Uterus (tissue), 3 donors: ENCODE measurements at regions not wholly inside any gene's neighbourhood (a gene's known extent, or its start where the extent isn't known, plus 50 kb on each side); places are given as distances from the start of the nearest gene placed in this dataset.

Experiments used
- DNase-seq, 2 donors: peaks; one replicate each; pipeline ENCODE4 v3.0.0-alpha.2; 2019 to 2020
- H3K27ac ChIP-seq, 2 donors: fragments of 200-600 bp; sonication (generic); 1 replicate in 1 of 2; 2 replicates in 1 of 2; pipeline ENCODE4 v1.5.1; 2016 to 2018
- H3K27me3 ChIP-seq, 2 donors: fragments of 200-600 bp; sonication (generic); one replicate each; pipeline ENCODE4 v1.5.1; 2018 to 2019; ENCODE audit warnings: control low read depth in 1 of 2
- H3K36me3 ChIP-seq, 2 donors: fragments of 200-600 bp; sonication (generic); one replicate each; pipeline ENCODE4 v1.5.1; 2019; ENCODE audit warnings: control low read depth in 1 of 2
- H3K4me1 ChIP-seq, 2 donors: fragments of 200-600 bp; sonication (generic); one replicate each; pipeline ENCODE4 v1.5.1; 2018 to 2019; ENCODE audit warnings: control low read depth in 1 of 2
- H3K4me3 ChIP-seq, 2 donors: fragments of 200-600 bp; sonication (generic); 1 replicate in 1 of 2; 2 replicates in 1 of 2; pipeline ENCODE4 v1.5.1; 2018 to 2019; ENCODE audit warnings: mild to moderate bottlenecking in 1 of 2
- H3K9me3 ChIP-seq, 2 donors: fragments of 200-600 bp; sonication (generic); one replicate each; pipeline ENCODE4 v1.5.1; 2019; ENCODE audit warnings: control low read depth in 1 of 2
- POLR2A ChIP-seq, 2 donors: fragments of 450-650 bp; IDR thresholded peaks; one replicate each; pipeline ENCODE4 v1.6.1; 2016; ENCODE audit warnings: antibody characterized with exemption in 2 of 2, mild to moderate bottlenecking in 1 of 2, moderate library complexity in 1 of 2
- intact Hi-C: fragments of 100-400 bp; cut with DNase I; formaldehyde crosslinking; loops from one replicate; pipeline ENCODE4 v1.15.1; 2023; ENCODE audit warnings: low total_unique reads
- TF ChIP-seq, protein P1 (sequence below), 4 experiments: fragments of 200-600 bp in 2 of 4; fragments of 450-650 bp in 2 of 4; sonication (generic) in 2 of 4; IDR thresholded peaks; one replicate each; pipeline ENCODE4 v1.5.1; 2016 to 2019; ENCODE audit warnings: antibody characterized with exemption in 4 of 4, mild to moderate bottlenecking in 2 of 4, moderate library complexity in 1 of 4
- donor health status: DM: yes; HTN: yes; CAD: no.

DNA sequence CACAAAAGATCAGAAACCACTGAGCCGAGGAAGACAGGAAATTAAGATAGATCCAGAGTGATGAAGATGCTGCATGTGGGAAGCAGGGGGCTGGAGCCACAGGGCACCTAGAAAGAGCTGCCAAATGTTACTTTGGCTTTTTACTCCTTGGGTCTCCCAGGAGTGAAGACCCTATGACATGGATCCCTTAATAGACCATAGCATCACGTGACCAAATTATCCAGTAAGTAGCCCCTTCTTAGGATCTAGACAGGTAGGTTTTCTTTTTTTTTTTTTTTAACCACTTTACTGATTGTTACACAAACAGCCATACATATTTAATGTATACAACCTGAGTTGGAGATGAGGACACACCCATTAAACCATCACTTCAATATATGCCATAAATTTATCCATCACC lies 183.9 kb upstream of the SOX21 start:
- no peaks in the 10 kb centered on the region for H3K9me3 ChIP-seq
- no peak for DNase-seq
- no peaks in the 10 kb centered on the region for H3K4me1 ChIP-seq
- TF ChIP-seq POLR2A (IDR thresholded peaks at IDR 0.05), result no peak
- TF ChIP-seq, protein P1, sequence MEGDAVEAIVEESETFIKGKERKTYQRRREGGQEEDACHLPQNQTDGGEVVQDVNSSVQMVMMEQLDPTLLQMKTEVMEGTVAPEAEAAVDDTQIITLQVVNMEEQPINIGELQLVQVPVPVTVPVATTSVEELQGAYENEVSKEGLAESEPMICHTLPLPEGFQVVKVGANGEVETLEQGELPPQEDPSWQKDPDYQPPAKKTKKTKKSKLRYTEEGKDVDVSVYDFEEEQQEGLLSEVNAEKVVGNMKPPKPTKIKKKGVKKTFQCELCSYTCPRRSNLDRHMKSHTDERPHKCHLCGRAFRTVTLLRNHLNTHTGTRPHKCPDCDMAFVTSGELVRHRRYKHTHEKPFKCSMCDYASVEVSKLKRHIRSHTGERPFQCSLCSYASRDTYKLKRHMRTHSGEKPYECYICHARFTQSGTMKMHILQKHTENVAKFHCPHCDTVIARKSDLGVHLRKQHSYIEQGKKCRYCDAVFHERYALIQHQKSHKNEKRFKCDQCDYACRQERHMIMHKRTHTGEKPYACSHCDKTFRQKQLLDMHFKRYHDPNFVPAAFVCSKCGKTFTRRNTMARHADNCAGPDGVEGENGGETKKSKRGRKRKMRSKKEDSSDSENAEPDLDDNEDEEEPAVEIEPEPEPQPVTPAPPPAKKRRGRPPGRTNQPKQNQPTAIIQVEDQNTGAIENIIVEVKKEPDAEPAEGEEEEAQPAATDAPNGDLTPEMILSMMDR (IDR thresholded peaks at IDR 0.05), result no peak
- no peak overlapping the region for H3K27ac ChIP-seq
- no peaks in the 10 kb centered on the region for H3K27me3 ChIP-seq
- intact Hi-C loops, result no loop called here
- H3K4me3 ChIP-seq, result no peak overlapping the region
- no peaks in the 10 kb centered on the region for H3K36me3 ChIP-seq

DNA sequence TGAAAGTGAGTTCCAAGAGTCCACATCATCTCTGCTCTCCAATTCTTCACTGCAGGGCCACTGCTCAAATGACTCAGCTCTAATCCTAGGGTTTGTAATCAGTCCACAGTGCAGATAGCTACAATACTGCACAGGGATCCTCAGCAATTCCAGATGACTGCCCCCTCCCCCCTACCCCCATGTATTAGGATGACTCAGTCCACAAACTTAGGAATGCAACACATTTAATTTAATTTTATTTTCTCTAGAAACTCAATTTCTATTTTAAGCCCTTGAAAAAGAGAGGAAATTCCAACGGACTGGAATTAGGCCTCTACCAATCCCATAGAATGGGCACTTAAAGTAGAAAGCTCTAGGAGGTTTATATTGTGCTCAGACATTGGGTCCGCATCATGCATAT lies 173.8 kb upstream of the SOX21 start:
- Histone ChIP-seq H3K4me1 (no peaks in the 10 kb centered on the region), H3K27me3 (no peaks in the 10 kb centered on the region), H3K36me3 (no peaks in the 10 kb centered on the region), H3K4me3 (no peak overlapping the region), H3K9me3 (no peaks in the 10 kb centered on the region), H3K27ac (no peak overlapping the region)
- TF ChIP-seq POLR2A (IDR thresholded peaks at IDR 0.05), result no peak
- no peak for DNase-seq
- intact Hi-C loops, result no loop called here

DNA sequence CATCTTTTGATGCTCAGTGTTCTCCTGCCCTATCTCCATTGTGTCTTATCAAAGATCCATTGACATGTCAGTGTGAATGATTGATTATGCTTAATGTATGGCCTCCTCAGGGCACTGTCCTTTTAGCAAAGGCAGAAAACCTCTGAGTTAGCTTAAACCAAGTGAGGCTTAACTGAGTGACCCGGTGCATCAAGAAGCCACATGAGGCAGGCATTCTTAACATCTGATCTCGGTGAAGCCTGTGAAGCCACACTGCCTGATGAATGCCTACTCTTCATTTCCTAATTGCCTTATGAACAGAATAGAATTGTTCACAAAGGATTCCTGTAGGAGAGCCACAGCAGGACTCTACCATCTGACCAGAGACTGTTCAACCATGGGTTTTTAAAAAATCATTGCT lies 168.1 kb upstream of the SOX21 start:
- intact Hi-C loops, result no loop called here
- no peak for DNase-seq
- Histone ChIP-seq H3K27ac (no peak overlapping the region), H3K27me3 (no peaks in the 10 kb centered on the region), H3K36me3 (no peaks in the 10 kb centered on the region), H3K4me1 (no peaks in the 10 kb centered on the region), H3K9me3 (no peaks in the 10 kb centered on the region), H3K4me3 (no peak overlapping the region)
- TF ChIP-seq POLR2A (IDR thresholded peaks at IDR 0.05), result no peak
- TF ChIP-seq, protein P1 (IDR thresholded peaks at IDR 0.05), result no peak

DNA sequence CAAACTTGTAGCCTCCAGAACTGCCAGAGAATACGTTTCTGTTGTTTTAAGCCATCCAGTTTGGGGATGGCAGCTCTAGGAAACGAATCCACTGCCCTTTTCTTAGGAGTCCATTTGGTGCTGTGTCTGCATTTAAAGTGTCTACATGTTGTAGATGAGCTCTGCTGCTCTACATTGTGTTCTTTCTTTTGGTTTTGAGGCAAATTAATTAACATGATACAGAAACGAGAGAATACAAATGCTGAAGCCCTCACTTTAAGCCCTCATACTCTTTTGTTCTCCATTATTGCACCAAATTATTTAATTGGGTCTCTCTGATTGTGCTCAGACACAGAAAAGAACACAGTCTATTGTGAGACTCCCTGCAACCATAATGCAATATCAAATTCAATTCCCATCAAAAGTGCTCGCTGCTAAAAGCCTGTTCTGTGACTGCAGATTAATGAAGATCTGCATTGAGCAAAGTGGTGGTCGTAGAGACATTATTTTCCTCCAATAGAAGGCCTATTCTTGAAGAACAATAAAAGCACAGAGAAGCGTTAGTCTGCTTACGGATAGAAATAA lies 166.3 kb upstream of the SOX21 start:
- no peaks in the 10 kb centered on the region for H3K27me3 ChIP-seq
- H3K36me3 ChIP-seq, result no peaks in the 10 kb centered on the region
- no peak overlapping the region for H3K27ac ChIP-seq
- H3K9me3 ChIP-seq, result no peaks in the 10 kb centered on the region
- TF ChIP-seq, protein P1 (IDR thresholded peaks at IDR 0.05), result no peak
- TF ChIP-seq POLR2A (IDR thresholded peaks at IDR 0.05), result no peak
- DNase-seq, result no peak
- intact Hi-C loops, result no loop called here
- H3K4me3 ChIP-seq, result no peak overlapping the region
- no peaks in the 10 kb centered on the region for H3K4me1 ChIP-seq

DNA sequence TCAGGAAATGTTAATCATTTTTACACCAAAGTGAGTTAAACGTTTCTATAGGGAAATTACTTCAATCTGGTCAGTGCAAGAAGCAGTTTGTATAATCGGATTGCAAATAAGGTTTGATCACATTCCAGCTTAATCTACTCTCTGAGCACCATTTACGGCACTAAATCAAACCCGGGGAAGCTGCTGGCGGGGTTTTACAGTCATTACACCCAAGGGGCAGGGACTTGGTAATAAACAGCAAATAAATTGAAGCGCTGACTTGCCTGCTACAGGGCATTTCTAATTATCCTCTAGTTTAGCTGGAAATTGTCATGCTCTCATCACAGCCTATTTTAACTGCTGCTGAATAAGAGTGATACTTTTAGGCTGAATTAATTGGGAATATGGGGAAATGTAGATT lies 152.1 kb upstream of the SOX21 start:
- Histone ChIP-seq H3K4me1 (no peaks in the 10 kb centered on the region), H3K27ac (no peak overlapping the region), H3K36me3 (no peaks in the 10 kb centered on the region), H3K4me3 (no peak overlapping the region), H3K9me3 (no peaks in the 10 kb centered on the region), H3K27me3 (no peaks in the 10 kb centered on the region)
- no peak for TF ChIP-seq POLR2A (IDR thresholded peaks at IDR 0.05)
- TF ChIP-seq, protein P1 (IDR thresholded peaks at IDR 0.05), result no peak
- intact Hi-C loops, result no loop called here
- DNase-seq, result no peak

DNA sequence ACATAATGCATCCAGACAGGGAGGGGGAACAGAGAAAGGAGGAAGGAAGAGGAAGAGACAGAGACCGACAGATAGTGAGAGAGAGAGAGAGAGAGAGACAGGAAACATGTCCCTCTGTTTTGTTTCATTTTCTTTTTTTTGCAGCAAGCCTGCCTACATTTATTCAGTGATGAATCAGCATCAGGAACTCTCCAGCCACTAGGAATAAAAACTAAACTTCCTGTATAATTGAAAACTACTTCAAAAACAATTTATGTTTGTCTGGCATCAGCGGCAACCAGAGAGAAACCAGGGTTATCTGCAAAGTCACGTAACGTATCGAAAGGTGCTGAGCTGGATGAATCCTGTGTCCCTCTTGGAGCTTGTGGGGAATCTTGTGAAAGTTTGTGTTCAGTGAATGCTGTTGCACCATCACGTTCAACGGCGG lies 148.6 kb upstream of the SOX21 start:
- peak overlapping the region; percentile 8 to 15 for H3K4me3 ChIP-seq
- H3K27ac ChIP-seq, result peak overlapping the region; percentile 17 to 49
- TF ChIP-seq POLR2A (IDR thresholded peaks at IDR 0.05), result no peak
- TF ChIP-seq, protein P1 (IDR thresholded peaks at IDR 0.05), result no peak
- no peaks in the 10 kb centered on the region for H3K27me3 ChIP-seq
- intact Hi-C loops, result no loop called here
- no peaks in the 10 kb centered on the region for H3K36me3 ChIP-seq
- H3K4me1 ChIP-seq, result no peaks in the 10 kb centered on the region
- DNase-seq, result no peak
- H3K9me3 ChIP-seq, result no peaks in the 10 kb centered on the region
